WTC11 (cell line): ENCODE measurements at regions not wholly inside any gene's neighbourhood (a gene's known extent, or its start where the extent isn't known, plus 50 kb on each side); places are given as distances from the start of the nearest gene placed in this dataset.

Experiments
- ATAC-seq: fragments of 200-7000 bp; cut with Tn5 transposase; 2 replicates; pipeline ENCODE4 v1.10.0; 2021; ENCODE audit warnings: mild to moderate bottlenecking, moderate library complexity
- CTCF ChIA-PET: fragments of 300-600 bp; sonication (Branson Sonifier 250); formaldehyde crosslinking; loops from one replicate; lab custom pipeline; 2021; ENCODE audit warnings: antibody characterized with exemption; lab: Charles Lee
- POLR2A ChIA-PET: fragments of 350-600 bp; sonication (Branson Sonifier 250); formaldehyde crosslinking; loops from one replicate; lab custom pipeline; 2021; ENCODE audit warnings: antibody characterized with exemption; lab: Charles Lee
- DNase-seq: peaks from one replicate; pipeline ENCODE4 v3.0.0; 2021; ENCODE audit warnings: low spot score
- H3K27ac Mint-ChIP-seq: 2 replicates; pipeline ENCODE4 v1.8.0; 2021; ENCODE audit warnings: mixed read lengths
- H3K27me3 Mint-ChIP-seq: 2 replicates; pipeline ENCODE4 v1.8.0; 2021; ENCODE audit warnings: low read depth, mild to moderate bottlenecking, moderate library complexity, mixed read lengths
- H3K36me3 Mint-ChIP-seq: 2 replicates; pipeline ENCODE4 v1.8.0; 2021; ENCODE audit warnings: mixed read lengths
- H3K4me1 Mint-ChIP-seq: 2 replicates; pipeline ENCODE4 v1.8.0; 2022; ENCODE audit warnings: mixed read lengths
- H3K4me3 Mint-ChIP-seq: 2 replicates; pipeline ENCODE4 v1.8.0; 2021; ENCODE audit warnings: mild to moderate bottlenecking, moderate library complexity, mixed read lengths
- H3K9me3 Mint-ChIP-seq: 2 replicates; pipeline ENCODE4 v1.8.0; 2021; ENCODE audit warnings: mixed read lengths
- AR ChIP-seq: fragments of 250-450 bp; sonication (Bioruptor Pico); IDR thresholded peaks from 2 replicates; pipeline ENCODE4 v1.9.0; 2021; ENCODE audit warnings: mild to moderate bottlenecking
- ATF2 ChIP-seq: sonication (generic); formaldehyde crosslinking; IDR thresholded peaks from 2 replicates; pipeline ENCODE4 v1.8.1; 2022; ENCODE audit warnings: low read depth, missing genetic modification reagents, borderline replicate concordance
- CBFB ChIP-seq: sonication (generic); formaldehyde crosslinking; IDR thresholded peaks from 2 replicates; pipeline ENCODE4 v1.8.1; 2022; ENCODE audit warnings: mild to moderate bottlenecking, low read depth, missing genetic modification reagents
- CDX4 ChIP-seq: fragments of 250-450 bp; sonication (Bioruptor Pico); IDR thresholded peaks from 2 replicates; pipeline ENCODE4 v1.9.0; 2021; ENCODE audit warnings: moderate library complexity, mild to moderate bottlenecking, inconsistent platforms, borderline replicate concordance
- CREB1 ChIP-seq: sonication (generic); formaldehyde crosslinking; IDR thresholded peaks from 2 replicates; pipeline ENCODE4 v1.8.0; 2023; ENCODE audit warnings: mild to moderate bottlenecking, missing genetic modification reagents
- CREM ChIP-seq: sonication (generic); formaldehyde crosslinking; IDR thresholded peaks from 2 replicates; pipeline ENCODE4 v1.8.1; 2022; ENCODE audit warnings: mild to moderate bottlenecking, missing genetic modification reagents, moderate library complexity
- ELF4 ChIP-seq: sonication (generic); formaldehyde crosslinking; IDR thresholded peaks from 2 replicates; pipeline ENCODE4 v1.8.1; 2022; ENCODE audit warnings: low read depth, mild to moderate bottlenecking, moderate library complexity, missing genetic modification reagents
- EMX1 ChIP-seq: fragments of 250-450 bp; sonication (Bioruptor Pico); IDR thresholded peaks from 2 replicates; pipeline ENCODE4 v1.8.0; 2021; ENCODE audit warnings: mild to moderate bottlenecking
- FOXJ3 ChIP-seq: sonication (generic); formaldehyde crosslinking; IDR thresholded peaks from 2 replicates; pipeline ENCODE4 v1.9.0; 2021; ENCODE audit warnings: missing genetic modification reagents, mild to moderate bottlenecking, borderline replicate concordance
- GRHL2 ChIP-seq: fragments of 250-450 bp; sonication (Bioruptor Pico); IDR thresholded peaks from 2 replicates; pipeline ENCODE4 v1.8.0; 2022; ENCODE audit warnings: mild to moderate bottlenecking, moderate library complexity; ENCODE audit not compliant: insufficient replicate concordance, severe bottlenecking
- MAX ChIP-seq: sonication (generic); formaldehyde crosslinking; IDR thresholded peaks from 2 replicates; pipeline ENCODE4 v1.8.0; 2022; ENCODE audit warnings: mild to moderate bottlenecking, missing genetic modification reagents
- NFATC4 ChIP-seq: fragments of 250-450 bp; sonication (Bioruptor Pico); IDR thresholded peaks from 2 replicates; pipeline ENCODE4 v1.9.0; 2021; ENCODE audit warnings: mild to moderate bottlenecking
- NR1H2 ChIP-seq: sonication (generic); formaldehyde crosslinking; IDR thresholded peaks from 2 replicates; pipeline ENCODE4 v1.9.0; 2021; ENCODE audit warnings: mild to moderate bottlenecking, moderate library complexity, missing genetic modification reagents
- PRRX2 ChIP-seq: fragments of 250-450 bp; sonication (Bioruptor Pico); IDR thresholded peaks from 2 replicates; pipeline ENCODE4 v1.8.0; 2021; ENCODE audit warnings: mild to moderate bottlenecking
- SP1 ChIP-seq: sonication (generic); formaldehyde crosslinking; conservative IDR thresholded peaks from 2 replicates; pipeline ENCODE4 v1.8.1; 2022; ENCODE audit warnings: missing genetic modification reagents
- TEAD4 ChIP-seq: sonication (generic); formaldehyde crosslinking; IDR thresholded peaks from 2 replicates; pipeline ENCODE4 v1.8.0; 2022; ENCODE audit warnings: mild to moderate bottlenecking, missing genetic modification reagents
- ZNF121 ChIP-seq: sonication (generic); formaldehyde crosslinking; IDR thresholded peaks from 2 replicates; pipeline ENCODE4 v1.8.0; 2023; ENCODE audit warnings: missing genetic modification reagents
- ZNF219 ChIP-seq: sonication (generic); formaldehyde crosslinking; IDR thresholded peaks from 2 replicates; pipeline ENCODE4 v1.8.0; 2023; ENCODE audit warnings: missing genetic modification reagents, mild to moderate bottlenecking, borderline replicate concordance
- ZNF423 ChIP-seq: fragments of 250-450 bp; sonication (Bioruptor Pico); IDR thresholded peaks from 2 replicates; pipeline ENCODE4 v2.1.2; 2022; ENCODE audit warnings: mild to moderate bottlenecking, moderate library complexity
- ZNF671 ChIP-seq: fragments of 250-450 bp; sonication (Bioruptor Pico); IDR thresholded peaks from 2 replicates; pipeline ENCODE4 v1.8.0; 2021; ENCODE audit warnings: mild to moderate bottlenecking
- TF ChIP-seq, protein P1 (sequence below): sonication (generic); formaldehyde crosslinking; IDR thresholded peaks from 2 replicates; pipeline ENCODE4 v1.8.1; 2022; ENCODE audit warnings: missing genetic modification reagents, borderline replicate concordance
- TF ChIP-seq, protein P2 (sequence below): sonication (generic); formaldehyde crosslinking; IDR thresholded peaks from 2 replicates; pipeline ENCODE4 v1.8.1; 2023; ENCODE audit warnings: mild to moderate bottlenecking, missing genetic modification reagents
- TF ChIP-seq, protein P3 (sequence below): sonication (generic); formaldehyde crosslinking; conservative IDR thresholded peaks from 2 replicates; pipeline ENCODE4 v1.8.1; 2022; ENCODE audit warnings: mild to moderate bottlenecking, missing genetic modification reagents

- TF ChIP-seq, protein P1, sequence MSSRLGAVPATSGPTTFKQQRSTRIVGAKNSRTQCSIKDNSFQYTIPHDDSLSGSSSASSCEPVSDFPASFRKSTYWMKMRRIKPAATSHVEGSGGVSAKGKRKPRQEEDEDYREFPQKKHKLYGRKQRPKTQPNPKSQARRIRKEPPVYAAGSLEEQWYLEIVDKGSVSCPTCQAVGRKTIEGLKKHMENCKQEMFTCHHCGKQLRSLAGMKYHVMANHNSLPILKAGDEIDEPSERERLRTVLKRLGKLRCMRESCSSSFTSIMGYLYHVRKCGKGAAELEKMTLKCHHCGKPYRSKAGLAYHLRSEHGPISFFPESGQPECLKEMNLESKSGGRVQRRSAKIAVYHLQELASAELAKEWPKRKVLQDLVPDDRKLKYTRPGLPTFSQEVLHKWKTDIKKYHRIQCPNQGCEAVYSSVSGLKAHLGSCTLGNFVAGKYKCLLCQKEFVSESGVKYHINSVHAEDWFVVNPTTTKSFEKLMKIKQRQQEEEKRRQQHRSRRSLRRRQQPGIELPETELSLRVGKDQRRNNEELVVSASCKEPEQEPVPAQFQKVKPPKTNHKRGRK (CRISPR knock-in tag) = no peak
- no peak for TF ChIP-seq GRHL2 (CRISPR knock-in tag)
- no peak for TF ChIP-seq CREB1 (CRISPR knock-in tag)
- TF ChIP-seq CBFB (CRISPR knock-in tag) = no peak
Observed at GRCh38 chr21:15308333-15308732, 243.5 kb upstream of the NRIP1 start (continued).

GRCh38 chr21:15309022-15309590, 244.3 kb upstream of the NRIP1 start:
- ChIA-PET POLR2A (no interaction called here), CTCF (no interaction called here)
- no peak overlapping the region for H3K27ac Mint-ChIP-seq
- peaks cover 2% of the 10 kb centered on the region; the same call in 1 of the 2 replicates for H3K4me1 Mint-ChIP-seq
- no peak for ATAC-seq
- no peaks in the 10 kb centered on the region for H3K36me3 Mint-ChIP-seq
- TF ChIP-seq PRRX2 (CRISPR knock-in tag) (no peak), ZNF121 (CRISPR knock-in tag) (no peak), CBFB (CRISPR knock-in tag) (no peak), FOXJ3 (CRISPR knock-in tag) (no peak), CREM (no peak), MAX (CRISPR knock-in tag) (no peak), NR1H2 (CRISPR knock-in tag) (no peak), EMX1 (CRISPR knock-in tag) (no peak), NFATC4 (CRISPR knock-in tag) (no peak), SP1 (no peak), ZNF671 (CRISPR knock-in tag) (no peak), TEAD4 (CRISPR knock-in tag) (no peak), ELF4 (CRISPR knock-in tag) (no peak), ZNF423 (CRISPR knock-in tag) (no peak)
- TF ChIP-seq, protein P2, sequence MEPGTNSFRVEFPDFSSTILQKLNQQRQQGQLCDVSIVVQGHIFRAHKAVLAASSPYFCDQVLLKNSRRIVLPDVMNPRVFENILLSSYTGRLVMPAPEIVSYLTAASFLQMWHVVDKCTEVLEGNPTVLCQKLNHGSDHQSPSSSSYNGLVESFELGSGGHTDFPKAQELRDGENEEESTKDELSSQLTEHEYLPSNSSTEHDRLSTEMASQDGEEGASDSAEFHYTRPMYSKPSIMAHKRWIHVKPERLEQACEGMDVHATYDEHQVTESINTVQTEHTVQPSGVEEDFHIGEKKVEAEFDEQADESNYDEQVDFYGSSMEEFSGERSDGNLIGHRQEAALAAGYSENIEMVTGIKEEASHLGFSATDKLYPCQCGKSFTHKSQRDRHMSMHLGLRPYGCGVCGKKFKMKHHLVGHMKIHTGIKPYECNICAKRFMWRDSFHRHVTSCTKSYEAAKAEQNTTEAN (CRISPR knock-in tag) = no peak
- TF ChIP-seq, protein P3, sequence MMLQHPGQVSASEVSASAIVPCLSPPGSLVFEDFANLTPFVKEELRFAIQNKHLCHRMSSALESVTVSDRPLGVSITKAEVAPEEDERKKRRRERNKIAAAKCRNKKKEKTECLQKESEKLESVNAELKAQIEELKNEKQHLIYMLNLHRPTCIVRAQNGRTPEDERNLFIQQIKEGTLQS (CRISPR knock-in tag) = no peak
- TF ChIP-seq, protein P1 (CRISPR knock-in tag) = no peak
- no peak overlapping the region for H3K4me3 Mint-ChIP-seq
- H3K9me3 Mint-ChIP-seq = no peaks in the 10 kb centered on the region
- no peak for DNase-seq
- no peaks in the 10 kb centered on the region; the same call in 1 of the 2 replicates for H3K27me3 Mint-ChIP-seq

GRCh38 chr21:15309721-15310120, 244.9 kb upstream of the NRIP1 start:
- no peak overlapping the region for H3K27ac Mint-ChIP-seq
- DNase-seq (no peak), ATAC-seq (no peak)
- H3K27me3 Mint-ChIP-seq = no peaks in the 10 kb centered on the region; the same call in 1 of the 2 replicates
- no peaks in the 10 kb centered on the region for H3K9me3 Mint-ChIP-seq
- no peaks in the 10 kb centered on the region for H3K36me3 Mint-ChIP-seq
- CTCF ChIA-PET = no interaction called here
- no peaks in the 10 kb centered on the region for H3K4me1 Mint-ChIP-seq
- POLR2A ChIA-PET = no interaction called here
- H3K4me3 Mint-ChIP-seq = no peak overlapping the region
- TF ChIP-seq ATF2 (CRISPR knock-in tag) (no peak), CREB1 (CRISPR knock-in tag) (no peak), AR (CRISPR knock-in tag) (no peak), ZNF219 (CRISPR knock-in tag) (no peak), FOXJ3 (CRISPR knock-in tag) (no peak), CDX4 (CRISPR knock-in tag) (no peak), ZNF423 (CRISPR knock-in tag) (no peak)
